ENCODE measurements at regions not wholly inside any gene's neighbourhood (a gene's known extent, or its start where the extent isn't known, plus 50 kb on each side); places are given as distances from the start of the nearest gene placed in this dataset.
A peak's percentile ranks its signal among the peaks of the same experiment; 100 is the strongest.
"Not testable (repeated sequence)": the region's sequence is repeated elsewhere in the genome, so short reads cannot be mapped to it uniquely, and the experiment has no call there.

DNA sequence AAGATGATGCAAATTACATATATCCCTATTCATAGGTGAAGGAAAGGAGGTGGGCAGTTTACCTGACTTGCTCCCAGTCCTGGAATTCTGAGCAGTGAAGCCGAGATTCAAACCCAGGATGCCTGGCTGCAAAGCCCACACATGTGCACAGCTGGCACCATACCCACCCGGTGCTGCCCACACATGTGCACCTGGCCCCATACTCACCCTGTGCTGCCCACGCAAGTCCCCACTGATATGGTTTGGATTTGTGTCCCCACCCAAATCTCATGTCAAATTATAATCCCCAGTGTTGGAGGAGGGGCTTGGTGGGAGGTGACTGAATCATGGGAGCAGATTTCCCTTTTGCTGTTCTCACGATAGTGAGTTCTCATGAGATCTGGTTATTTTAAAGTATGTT, 179.2 kb upstream of the C14orf180 start:
- peaks cover 30% of the 10 kb centered on the region for H3K9me3 Mint-ChIP-seq (ENCODE audit: low read depth)
- H3K27ac Mint-ChIP-seq (ENCODE audit: unreplicated experiment): no peak overlapping the region
- TF ChIP-seq, protein P1, sequence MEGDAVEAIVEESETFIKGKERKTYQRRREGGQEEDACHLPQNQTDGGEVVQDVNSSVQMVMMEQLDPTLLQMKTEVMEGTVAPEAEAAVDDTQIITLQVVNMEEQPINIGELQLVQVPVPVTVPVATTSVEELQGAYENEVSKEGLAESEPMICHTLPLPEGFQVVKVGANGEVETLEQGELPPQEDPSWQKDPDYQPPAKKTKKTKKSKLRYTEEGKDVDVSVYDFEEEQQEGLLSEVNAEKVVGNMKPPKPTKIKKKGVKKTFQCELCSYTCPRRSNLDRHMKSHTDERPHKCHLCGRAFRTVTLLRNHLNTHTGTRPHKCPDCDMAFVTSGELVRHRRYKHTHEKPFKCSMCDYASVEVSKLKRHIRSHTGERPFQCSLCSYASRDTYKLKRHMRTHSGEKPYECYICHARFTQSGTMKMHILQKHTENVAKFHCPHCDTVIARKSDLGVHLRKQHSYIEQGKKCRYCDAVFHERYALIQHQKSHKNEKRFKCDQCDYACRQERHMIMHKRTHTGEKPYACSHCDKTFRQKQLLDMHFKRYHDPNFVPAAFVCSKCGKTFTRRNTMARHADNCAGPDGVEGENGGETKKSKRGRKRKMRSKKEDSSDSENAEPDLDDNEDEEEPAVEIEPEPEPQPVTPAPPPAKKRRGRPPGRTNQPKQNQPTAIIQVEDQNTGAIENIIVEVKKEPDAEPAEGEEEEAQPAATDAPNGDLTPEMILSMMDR (IDR thresholded peaks at IDR 0.05): no peak
- H3K27me3 Mint-ChIP-seq (ENCODE audit: low read depth): peaks cover 10% of the 10 kb centered on the region
- H3K4me1 Mint-ChIP-seq (ENCODE audit: low read depth): no peaks in the 10 kb centered on the region
- DNase-seq (ENCODE audit: low spot score): peak; percentile 63
- H3K36me3 Mint-ChIP-seq (ENCODE audit: low read depth): no peaks in the 10 kb centered on the region
- no peak overlapping the region for H3K4me3 Mint-ChIP-seq (ENCODE audit: unreplicated experiment)

- H3K4me1 Mint-ChIP-seq (ENCODE audit: low read depth): no peaks in the 10 kb centered on the region
- no peak overlapping the region for H3K27ac Mint-ChIP-seq (ENCODE audit: unreplicated experiment)
- DNase-seq (ENCODE audit: low spot score): no peak
- H3K36me3 Mint-ChIP-seq (ENCODE audit: low read depth): no peaks in the 10 kb centered on the region
- peaks cover 18% of the 10 kb centered on the region for H3K27me3 Mint-ChIP-seq (ENCODE audit: low read depth)
- TF ChIP-seq, protein P1 (IDR thresholded peaks at IDR 0.05): no peak
- peaks cover 27% of the 10 kb centered on the region for H3K9me3 Mint-ChIP-seq (ENCODE audit: low read depth)
- no peak overlapping the region for H3K4me3 Mint-ChIP-seq (ENCODE audit: unreplicated experiment)
These were observed 177.8 kb upstream of the C14orf180 start for GRCh38 chr14:104401785-104402184.

DNA sequence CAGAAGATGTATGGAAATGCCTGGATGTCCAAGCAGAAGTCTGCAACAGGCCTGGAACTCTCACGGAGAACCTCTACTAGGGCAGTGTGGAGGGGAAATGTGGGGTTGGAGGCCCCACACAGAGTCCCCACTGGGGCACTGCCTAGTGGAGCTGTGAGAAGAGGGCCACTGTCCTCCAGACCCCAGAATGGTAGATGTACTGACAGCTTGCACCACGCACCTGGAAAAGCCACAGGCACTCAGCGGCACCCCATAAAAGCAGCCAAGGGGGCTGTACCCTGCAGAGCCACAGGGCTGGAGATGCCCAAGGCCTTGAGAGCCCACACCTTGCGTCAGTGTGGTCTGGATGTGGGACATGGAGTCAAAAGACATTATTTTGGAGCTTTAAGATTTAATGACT, 177.3 kb upstream of the C14orf180 start:
- H3K27me3 Mint-ChIP-seq (ENCODE audit: low read depth): peaks cover 22% of the 10 kb centered on the region
- not testable (repeated sequence) for H3K4me1 Mint-ChIP-seq (ENCODE audit: low read depth); DNase-seq (ENCODE audit: low spot score); H3K27ac Mint-ChIP-seq (ENCODE audit: unreplicated experiment); H3K36me3 Mint-ChIP-seq (ENCODE audit: low read depth); H3K4me3 Mint-ChIP-seq (ENCODE audit: unreplicated experiment)
- H3K9me3 Mint-ChIP-seq (ENCODE audit: low read depth): peaks cover 22% of the 10 kb centered on the region

GRCh38 chr14:104403421-104404220, 175.9 kb upstream of the C14orf180 start:
- Mint-ChIP-seq H3K4me3 (ENCODE audit: unreplicated experiment) (no peak overlapping the region), H3K36me3 (ENCODE audit: low read depth) (peaks cover 2% of the 10 kb centered on the region), H3K9me3 (ENCODE audit: low read depth) (peaks cover 18% of the 10 kb centered on the region), H3K27ac (ENCODE audit: unreplicated experiment) (no peak overlapping the region), H3K4me1 (ENCODE audit: low read depth) (no peaks in the 10 kb centered on the region), H3K27me3 (ENCODE audit: low read depth) (peaks cover 25% of the 10 kb centered on the region)
- TF ChIP-seq, protein P1 (IDR thresholded peaks at IDR 0.05): no peak
- peak; percentile 79 for DNase-seq (ENCODE audit: low spot score)

GRCh38 chr14:104404922-104405321, 174.6 kb upstream of the C14orf180 start:
- Mint-ChIP-seq H3K4me1 (ENCODE audit: low read depth) (no peaks in the 10 kb centered on the region), H3K4me3 (ENCODE audit: unreplicated experiment) (no peak overlapping the region), H3K9me3 (ENCODE audit: low read depth) (peaks cover 15% of the 10 kb centered on the region), H3K27ac (ENCODE audit: unreplicated experiment) (no peak overlapping the region), H3K36me3 (ENCODE audit: low read depth) (peaks cover 2% of the 10 kb centered on the region), H3K27me3 (ENCODE audit: low read depth) (peaks cover 25% of the 10 kb centered on the region)
- TF ChIP-seq, protein P1 (IDR thresholded peaks at IDR 0.05): no peak
- no peak for DNase-seq (ENCODE audit: low spot score)

Measured in chondrocyte (in vitro differentiated cells).